GM23338 (cell line): ENCODE measurements at regions not wholly inside any gene's neighbourhood (a gene's known extent, or its start where the extent isn't known, plus 50 kb on each side); places are given as distances from the start of the nearest gene placed in this dataset.

Experiments
- ATAC-seq: fragments of 200-7000 bp; cut with Tn5 transposase; 3 replicates; pipeline ENCODE4 v1.9.1; 2020
- DNase-seq: peaks from one replicate; pipeline ENCODE4 v3.0.0-alpha.2; 2015; ENCODE audit warnings: low spot score
- H2AFZ ChIP-seq: fragments of 200-600 bp; sonication (generic); 2 replicates; pipeline ENCODE4 v1.8.0; 2016; ENCODE audit warnings: antibody characterized with exemption, mild to moderate bottlenecking, moderate library complexity
- H3F3A ChIP-seq: fragments of 200-600 bp; sonication (generic); replicated peaks from 2 replicates; pipeline ENCODE4 v1.8.0; 2017; ENCODE audit warnings: antibody characterized with exemption, mixed run types, low read depth
- H3K27ac ChIP-seq: fragments of 200-600 bp; sonication (generic); 2 replicates; pipeline ENCODE4 v1.6.1; 2016; ENCODE audit warnings: low read depth
- H3K27me3 ChIP-seq: fragments of 200-600 bp; sonication (generic); 2 replicates; pipeline ENCODE4 v1.8.0; 2016; ENCODE audit warnings: mild to moderate bottlenecking, mixed run types, moderate library complexity; ENCODE audit not compliant: insufficient read depth
- H3K36me3 ChIP-seq: fragments of 200-600 bp; sonication (generic); 2 replicates; pipeline ENCODE4 v1.8.0; 2016; ENCODE audit warnings: mild to moderate bottlenecking; ENCODE audit not compliant: insufficient read depth
- H3K4me1 ChIP-seq: fragments of 200-600 bp; sonication (generic); 2 replicates; pipeline ENCODE4 v1.8.0; 2016; ENCODE audit warnings: mild to moderate bottlenecking, moderate library complexity; ENCODE audit not compliant: insufficient read depth
- H3K4me2 ChIP-seq: fragments of 200-600 bp; sonication (generic); 2 replicates; pipeline ENCODE4 v1.7.1; 2017; ENCODE audit warnings: mixed run types
- H3K4me3 ChIP-seq: fragments of 200-600 bp; sonication (generic); 2 replicates; pipeline ENCODE4 v1.6.1; 2016; ENCODE audit warnings: mixed run types
- H3K79me2 ChIP-seq: fragments of 200-600 bp; sonication (generic); replicated peaks from 2 replicates; pipeline ENCODE4 v1.8.0; 2017; ENCODE audit warnings: mild to moderate bottlenecking; ENCODE audit not compliant: insufficient read depth
- H3K9me2 ChIP-seq: fragments of 200-600 bp; sonication (generic); 2 replicates; pipeline ENCODE4 v1.8.0; 2017; ENCODE audit not compliant: insufficient read depth
- H4K20me1 ChIP-seq: fragments of 200-600 bp; sonication (generic); replicated peaks from 2 replicates; pipeline ENCODE4 v1.8.0; 2017; ENCODE audit warnings: mild to moderate bottlenecking; ENCODE audit not compliant: insufficient read depth
- H3K27ac Mint-ChIP-seq: 2 replicates; pipeline ENCODE4 v1.8.0; 2020; ENCODE audit warnings: inconsistent platforms, mild to moderate bottlenecking, moderate library complexity, mixed read lengths
- H3K27me3 Mint-ChIP-seq: 3 replicates; pipeline ENCODE4 v1.8.0; 2022; ENCODE audit warnings: low read depth, mild to moderate bottlenecking, moderate library complexity, mixed read lengths, inconsistent platforms; ENCODE audit not compliant: insufficient read depth, poor library complexity
- H3K36me3 Mint-ChIP-seq: 3 replicates; pipeline ENCODE4 v1.8.0; 2021; ENCODE audit warnings: low read depth, mild to moderate bottlenecking, inconsistent platforms, moderate library complexity, mixed read lengths
- H3K4me1 Mint-ChIP-seq: 3 replicates; pipeline ENCODE4 v1.8.0; 2020; ENCODE audit warnings: mild to moderate bottlenecking, inconsistent platforms, mixed read lengths
- H3K4me3 Mint-ChIP-seq: 3 replicates; pipeline ENCODE4 v1.8.0; 2021; ENCODE audit warnings: moderate library complexity, mild to moderate bottlenecking, inconsistent platforms, mixed read lengths
- H3K9me3 Mint-ChIP-seq: 3 replicates; pipeline ENCODE4 v1.8.0; 2020; ENCODE audit warnings: moderate library complexity, mild to moderate bottlenecking, inconsistent platforms, mixed read lengths
- CREB1 ChIP-seq: fragments of 250-450 bp; sonication (Bioruptor Pico); IDR thresholded peaks from 2 replicates; pipeline ENCODE4 v1.5.0; 2020; ENCODE audit warnings: low read depth, mild to moderate bottlenecking, moderate library complexity
- CTCF ChIP-seq, 2 experiments: fragments of 200-600 bp in 1 of 2; sonication (generic) in 1 of 2; conservative IDR thresholded peaks; 2 replicates each; pipeline versions ENCODE4 v1.5.1 to v1.6.1; 2016 to 2017; ENCODE audit warnings: antibody characterized with exemption in 2 of 2, low read depth in 2 of 2, mild to moderate bottlenecking in 2 of 2, moderate library complexity in 1 of 2
- ETS1 ChIP-seq: IDR thresholded peaks from 2 replicates; pipeline ENCODE4 v1.6.1; 2016; ENCODE audit warnings: antibody characterized with exemption
- EZH2 ChIP-seq: fragments of 200-600 bp; sonication (generic); IDR thresholded peaks from one replicate; pipeline ENCODE4 v1.8.0; 2017; ENCODE audit warnings: antibody characterized with exemption, mild to moderate bottlenecking, low read depth; ENCODE audit not compliant: unreplicated experiment
- EZH2phosphoT487 ChIP-seq: fragments of 200-600 bp; sonication (generic); IDR thresholded peaks from one replicate; pipeline ENCODE4 v1.8.1; 2018; ENCODE audit warnings: antibody characterized with exemption; ENCODE audit not compliant: unreplicated experiment
- JUNB ChIP-seq: IDR thresholded peaks from one replicate; pipeline ENCODE4 v1.6.1; 2016; ENCODE audit warnings: antibody characterized with exemption; ENCODE audit not compliant: unreplicated experiment
- NANOG ChIP-seq: IDR thresholded peaks from 2 replicates; pipeline ENCODE4 v1.6.1; 2016; ENCODE audit warnings: antibody characterized with exemption, borderline replicate concordance
- POLR2AphosphoS5 ChIP-seq: IDR thresholded peaks from 2 replicates; pipeline ENCODE4 v1.6.1; 2016; ENCODE audit warnings: antibody characterized with exemption, low read depth
- REST ChIP-seq: IDR thresholded peaks from one replicate; pipeline ENCODE4 v1.6.1; 2018; ENCODE audit warnings: antibody characterized with exemption; ENCODE audit not compliant: unreplicated experiment
- STAT1 ChIP-seq: IDR thresholded peaks from one replicate; pipeline ENCODE4 v1.6.1; 2016; ENCODE audit warnings: antibody characterized with exemption; ENCODE audit not compliant: unreplicated experiment
- ZNF114 ChIP-seq: fragments of 250-450 bp; sonication (Bioruptor Pico); IDR thresholded peaks from 2 replicates; pipeline ENCODE4 v1.5.0; 2020; ENCODE audit warnings: mild to moderate bottlenecking, moderate library complexity
- ZNF331 ChIP-seq: fragments of 250-450 bp; sonication (Bioruptor Pico); IDR thresholded peaks from 2 replicates; pipeline ENCODE4 v1.5.0; 2020; ENCODE audit warnings: low read depth, mild to moderate bottlenecking, moderate library complexity
- ZNF462 ChIP-seq: fragments of 250-450 bp; sonication (Bioruptor Pico); IDR thresholded peaks from 2 replicates; pipeline ENCODE4 v1.5.0; 2020; ENCODE audit warnings: mild to moderate bottlenecking, moderate library complexity

GRCh38 chr11:100632941-100633452, 54.1 kb upstream of the ARHGAP42 start:
- Mint-ChIP-seq H3K27ac (no peak overlapping the region), H3K4me3 (no peak overlapping the region), H3K9me3 (no peaks in the 10 kb centered on the region), H3K36me3 (no peaks in the 10 kb centered on the region), H3K27me3 (no peaks in the 10 kb centered on the region), H3K4me1 (peaks cover 4% of the 10 kb centered on the region; the same call in 2 of the 3 replicates)
- Histone ChIP-seq H3K4me2 (no peak overlapping the region), H4K20me1 (no peaks in the 10 kb centered on the region), H3K4me1 (no peaks in the 10 kb centered on the region), H2AFZ (peak overlapping the region; percentile 87), H3K79me2 (no peaks in the 10 kb centered on the region), H3K27ac (no peak overlapping the region), H3K4me3 (no peak overlapping the region), H3K27me3 (no peaks in the 10 kb centered on the region), H3K9me2 (peaks cover 5% of the 10 kb centered on the region; the same call in 1 of the 2 replicates), H3K36me3 (no peaks in the 10 kb centered on the region), H3F3A (no peaks in the 10 kb centered on the region)
- DNase-seq (no peak), ATAC-seq (no peak)
- TF ChIP-seq EZH2phosphoT487 (no peak), JUNB (no peak), STAT1 (no peak), ZNF114 (CRISPR knock-in tag) (no peak), ZNF462 (CRISPR knock-in tag) (no peak), CREB1 (CRISPR knock-in tag) (no peak), ZNF331 (no peak), CTCF (conservative IDR thresholded peaks at IDR 0.05; ENCODE audit: low read depth in 2 of 2) (no peak), NANOG (no peak), ETS1 (no peak), EZH2 (no peak), REST (no peak), POLR2AphosphoS5 (no peak)
